ENCODE measurements at regions not wholly inside any gene's neighbourhood (a gene's known extent, or its start where the extent isn't known, plus 50 kb on each side); places are given as distances from the start of the nearest gene placed in this dataset.
"Not testable (repeated sequence)": the region's sequence is repeated elsewhere in the genome, so short reads cannot be mapped to it uniquely, and the experiment has no call there.

GRCh38 chr21:5247399-5247798, 5274.0 kb upstream of the TPTE start:
- dilution Hi-C loops (cut with MboI; ENCODE audit: extremely low pct_ligation_motif_present, low sequenced_read_pairs); H3K9ac ChIP-seq (ENCODE audit: control insufficient read depth, extremely low read depth, insufficient read depth, low read length); H3K4me3 ChIP-seq (ENCODE audit: control insufficient read depth in 2 of 3, extremely low read depth in 1 of 3, insufficient read depth in 2 of 3, low read depth in 1 of 3, low read length in 3 of 3); FAIRE-seq; H2AFZ ChIP-seq (ENCODE audit: control insufficient read depth, low read length); H4K20me1 ChIP-seq (ENCODE audit: control insufficient read depth, extremely low read depth, insufficient read depth, low read length); H3K36me3 ChIP-seq (ENCODE audit: control insufficient read depth in 2 of 2, extremely low read depth in 1 of 2, insufficient read depth in 2 of 2, low read length in 2 of 2); DNase-seq (ENCODE audit: low read depth, low spot score); H3K4me1 ChIP-seq (ENCODE audit: control insufficient read depth, extremely low read depth, insufficient read depth, low read length); H3K27ac ChIP-seq (ENCODE audit: control insufficient read depth, insufficient read depth, low read length); H3K4me2 ChIP-seq (ENCODE audit: control insufficient read depth, extremely low read depth, insufficient read depth, low read depth, low read length); H3K79me2 ChIP-seq (ENCODE audit: control insufficient read depth, insufficient read depth, low read length); H3K9me1 ChIP-seq (ENCODE audit: control insufficient read depth, extremely low read depth, insufficient read depth, low read length); H3K27me3 ChIP-seq (ENCODE audit: control insufficient read depth, extremely low read depth, insufficient read depth, low read length); H3K9me3 ChIP-seq (ENCODE audit: control insufficient read depth, low read depth, low read length): not testable (repeated sequence)

GRCh38 chr21:5250128-5250527, 5271.3 kb upstream of the TPTE start:
- H3K27ac ChIP-seq (ENCODE audit: control insufficient read depth, insufficient read depth, low read length); H2AFZ ChIP-seq (ENCODE audit: control insufficient read depth, low read length); H3K9ac ChIP-seq (ENCODE audit: control insufficient read depth, extremely low read depth, insufficient read depth, low read length); H3K27me3 ChIP-seq (ENCODE audit: control insufficient read depth, extremely low read depth, insufficient read depth, low read length); H3K4me2 ChIP-seq (ENCODE audit: control insufficient read depth, extremely low read depth, insufficient read depth, low read depth, low read length); DNase-seq (ENCODE audit: low read depth, low spot score); FAIRE-seq; H3K9me3 ChIP-seq (ENCODE audit: control insufficient read depth, low read depth, low read length); H4K20me1 ChIP-seq (ENCODE audit: control insufficient read depth, extremely low read depth, insufficient read depth, low read length); H3K36me3 ChIP-seq (ENCODE audit: control insufficient read depth in 2 of 2, extremely low read depth in 1 of 2, insufficient read depth in 2 of 2, low read length in 2 of 2); dilution Hi-C loops (cut with MboI; ENCODE audit: extremely low pct_ligation_motif_present, low sequenced_read_pairs); H3K4me1 ChIP-seq (ENCODE audit: control insufficient read depth, extremely low read depth, insufficient read depth, low read length); H3K79me2 ChIP-seq (ENCODE audit: control insufficient read depth, insufficient read depth, low read length); H3K4me3 ChIP-seq (ENCODE audit: control insufficient read depth in 2 of 3, extremely low read depth in 1 of 3, insufficient read depth in 2 of 3, low read depth in 1 of 3, low read length in 3 of 3); H3K9me1 ChIP-seq (ENCODE audit: control insufficient read depth, extremely low read depth, insufficient read depth, low read length): not testable (repeated sequence)

GRCh38 chr21:5251162-5251561, 5270.2 kb upstream of the TPTE start:
- FAIRE-seq; DNase-seq (ENCODE audit: low read depth, low spot score); H3K4me2 ChIP-seq (ENCODE audit: control insufficient read depth, extremely low read depth, insufficient read depth, low read depth, low read length); H3K79me2 ChIP-seq (ENCODE audit: control insufficient read depth, insufficient read depth, low read length); H3K9me3 ChIP-seq (ENCODE audit: control insufficient read depth, low read depth, low read length); dilution Hi-C loops (cut with MboI; ENCODE audit: extremely low pct_ligation_motif_present, low sequenced_read_pairs); H3K9ac ChIP-seq (ENCODE audit: control insufficient read depth, extremely low read depth, insufficient read depth, low read length); H3K36me3 ChIP-seq (ENCODE audit: control insufficient read depth in 2 of 2, extremely low read depth in 1 of 2, insufficient read depth in 2 of 2, low read length in 2 of 2); H3K9me1 ChIP-seq (ENCODE audit: control insufficient read depth, extremely low read depth, insufficient read depth, low read length); H3K4me1 ChIP-seq (ENCODE audit: control insufficient read depth, extremely low read depth, insufficient read depth, low read length); H3K27ac ChIP-seq (ENCODE audit: control insufficient read depth, insufficient read depth, low read length); H4K20me1 ChIP-seq (ENCODE audit: control insufficient read depth, extremely low read depth, insufficient read depth, low read length); H3K4me3 ChIP-seq (ENCODE audit: control insufficient read depth in 2 of 3, extremely low read depth in 1 of 3, insufficient read depth in 2 of 3, low read depth in 1 of 3, low read length in 3 of 3); H2AFZ ChIP-seq (ENCODE audit: control insufficient read depth, low read length); H3K27me3 ChIP-seq (ENCODE audit: control insufficient read depth, extremely low read depth, insufficient read depth, low read length): not testable (repeated sequence)

- H3K9me1 ChIP-seq (ENCODE audit: control insufficient read depth, extremely low read depth, insufficient read depth, low read length); H3K36me3 ChIP-seq (ENCODE audit: control insufficient read depth in 2 of 2, extremely low read depth in 1 of 2, insufficient read depth in 2 of 2, low read length in 2 of 2); H3K4me1 ChIP-seq (ENCODE audit: control insufficient read depth, extremely low read depth, insufficient read depth, low read length); H2AFZ ChIP-seq (ENCODE audit: control insufficient read depth, low read length); H3K9ac ChIP-seq (ENCODE audit: control insufficient read depth, extremely low read depth, insufficient read depth, low read length); H4K20me1 ChIP-seq (ENCODE audit: control insufficient read depth, extremely low read depth, insufficient read depth, low read length); H3K4me2 ChIP-seq (ENCODE audit: control insufficient read depth, extremely low read depth, insufficient read depth, low read depth, low read length); DNase-seq (ENCODE audit: low read depth, low spot score); dilution Hi-C loops (cut with MboI; ENCODE audit: extremely low pct_ligation_motif_present, low sequenced_read_pairs); H3K9me3 ChIP-seq (ENCODE audit: control insufficient read depth, low read depth, low read length); H3K4me3 ChIP-seq (ENCODE audit: control insufficient read depth in 2 of 3, extremely low read depth in 1 of 3, insufficient read depth in 2 of 3, low read depth in 1 of 3, low read length in 3 of 3); H3K27ac ChIP-seq (ENCODE audit: control insufficient read depth, insufficient read depth, low read length); H3K79me2 ChIP-seq (ENCODE audit: control insufficient read depth, insufficient read depth, low read length); FAIRE-seq; H3K27me3 ChIP-seq (ENCODE audit: control insufficient read depth, extremely low read depth, insufficient read depth, low read length): not testable (repeated sequence)
These were observed 5269.5 kb upstream of the TPTE start for GRCh38 chr21:5251866-5252265.
